ENCODE measurements at regions not wholly inside any gene's neighbourhood (a gene's known extent, or its start where the extent isn't known, plus 50 kb on each side); places are given as distances from the start of the nearest gene placed in this dataset.

- TF ChIP-seq, protein P1, sequence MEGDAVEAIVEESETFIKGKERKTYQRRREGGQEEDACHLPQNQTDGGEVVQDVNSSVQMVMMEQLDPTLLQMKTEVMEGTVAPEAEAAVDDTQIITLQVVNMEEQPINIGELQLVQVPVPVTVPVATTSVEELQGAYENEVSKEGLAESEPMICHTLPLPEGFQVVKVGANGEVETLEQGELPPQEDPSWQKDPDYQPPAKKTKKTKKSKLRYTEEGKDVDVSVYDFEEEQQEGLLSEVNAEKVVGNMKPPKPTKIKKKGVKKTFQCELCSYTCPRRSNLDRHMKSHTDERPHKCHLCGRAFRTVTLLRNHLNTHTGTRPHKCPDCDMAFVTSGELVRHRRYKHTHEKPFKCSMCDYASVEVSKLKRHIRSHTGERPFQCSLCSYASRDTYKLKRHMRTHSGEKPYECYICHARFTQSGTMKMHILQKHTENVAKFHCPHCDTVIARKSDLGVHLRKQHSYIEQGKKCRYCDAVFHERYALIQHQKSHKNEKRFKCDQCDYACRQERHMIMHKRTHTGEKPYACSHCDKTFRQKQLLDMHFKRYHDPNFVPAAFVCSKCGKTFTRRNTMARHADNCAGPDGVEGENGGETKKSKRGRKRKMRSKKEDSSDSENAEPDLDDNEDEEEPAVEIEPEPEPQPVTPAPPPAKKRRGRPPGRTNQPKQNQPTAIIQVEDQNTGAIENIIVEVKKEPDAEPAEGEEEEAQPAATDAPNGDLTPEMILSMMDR (IDR thresholded peaks at IDR 0.05; ENCODE audit: low read depth, low read length, missing control alignments) = no peak
- no peak for DNase-seq (ENCODE audit: extremely low read depth, low read depth)
- H3K4me3 ChIP-seq (replicated peaks; ENCODE audit: low read depth, low read length) = no peak overlapping the region
These were observed 53.8 kb downstream of the FZD10 start for GRCh38 chr12:130216031-130216430.

- no peak overlapping the region for H3K4me3 ChIP-seq (replicated peaks; ENCODE audit: low read depth, low read length)
- no peak for DNase-seq (ENCODE audit: extremely low read depth, low read depth)
- TF ChIP-seq, protein P1 (IDR thresholded peaks at IDR 0.05; ENCODE audit: low read depth, low read length, missing control alignments) = no peak
These were observed 56.4 kb downstream of the FZD10 start for GRCh38 chr12:130218682-130219081.

GRCh38 chr12:130219929-130220705 lies 57.9 kb downstream of the FZD10 start:
- no peak overlapping the region for H3K4me3 ChIP-seq (replicated peaks; ENCODE audit: low read depth, low read length)
- DNase-seq (ENCODE audit: extremely low read depth, low read depth) = no peak

GRCh38 chr12:130220706-130221100 lies 58.4 kb downstream of the FZD10 start:
- no peak overlapping the region for H3K4me3 ChIP-seq (replicated peaks; ENCODE audit: low read depth, low read length)
- TF ChIP-seq, protein P1 (IDR thresholded peaks at IDR 0.05; ENCODE audit: low read depth, low read length, missing control alignments) = no peak
- DNase-seq (ENCODE audit: extremely low read depth, low read depth) = no peak

More at GRCh38 chr12:130219929-130220705, 57.9 kb downstream of the FZD10 start:
- TF ChIP-seq, protein P1 (IDR thresholded peaks at IDR 0.05; ENCODE audit: low read depth, low read length, missing control alignments) = no peak

GRCh38 chr12:130222519-130223218 lies 60.4 kb downstream of the FZD10 start:
- DNase-seq (ENCODE audit: extremely low read depth, low read depth) = no peak
- TF ChIP-seq, protein P1 (IDR thresholded peaks at IDR 0.05; ENCODE audit: low read depth, low read length, missing control alignments) = no peak
- no peak overlapping the region for H3K4me3 ChIP-seq (replicated peaks; ENCODE audit: low read depth, low read length)

DNA sequence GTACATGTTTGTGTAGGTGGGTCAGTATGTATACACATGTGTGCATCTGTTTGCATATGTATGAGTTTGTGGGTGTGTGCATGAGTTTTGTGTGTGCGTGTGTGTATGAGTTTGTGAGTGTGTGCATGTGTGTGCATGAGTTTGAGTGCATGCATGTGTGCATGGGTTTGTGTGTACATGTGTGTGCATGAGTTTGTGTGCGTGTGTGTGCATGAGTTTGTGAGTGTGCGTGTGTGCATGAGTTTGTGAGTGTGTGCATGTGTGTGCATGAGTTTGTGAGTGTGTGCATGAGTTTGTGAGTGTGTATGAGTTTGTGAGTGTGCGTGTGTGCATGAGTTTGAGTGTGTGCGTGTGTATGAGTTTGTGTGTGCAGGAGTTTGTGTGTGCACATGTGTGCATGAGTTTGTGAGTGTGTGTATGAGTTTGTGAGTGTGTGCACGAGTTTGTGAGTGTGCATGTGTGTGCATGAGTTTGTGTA lies 61.5 kb downstream of the FZD10 start:
- TF ChIP-seq, protein P1 (IDR thresholded peaks at IDR 0.05; ENCODE audit: low read depth, low read length, missing control alignments) = no peak
- DNase-seq (ENCODE audit: extremely low read depth, low read depth) = no peak
- no peak overlapping the region for H3K4me3 ChIP-seq (replicated peaks; ENCODE audit: low read depth, low read length)
